Smooth muscle cell (in vitro differentiated cells): ENCODE measurements at regions not wholly inside any gene's neighbourhood (a gene's known extent, or its start where the extent isn't known, plus 50 kb on each side); places are given as distances from the start of the nearest gene placed in this dataset.

Experiments used
- DNase-seq: peaks from one replicate; lab custom pipeline; 2025; ENCODE audit not compliant: unreplicated experiment; lab: John Stamatoyannopoulos, UW
- H2AFZ ChIP-seq: fragments of 200-600 bp; sonication (generic); 2 replicates; pipeline ENCODE4 v1.6.0; 2016; ENCODE audit warnings: antibody characterized with exemption, low read depth, mild to moderate bottlenecking
- H3F3A ChIP-seq: fragments of 200-600 bp; sonication (generic); 2 replicates; pipeline ENCODE4 v1.6.0; 2017; ENCODE audit warnings: antibody characterized with exemption, low read depth
- H3K27ac ChIP-seq: fragments of 200-600 bp; sonication (generic); 2 replicates; pipeline ENCODE4 v1.5.1; 2016; ENCODE audit warnings: low read depth, mild to moderate bottlenecking
- H3K27me3 ChIP-seq: fragments of 200-600 bp; sonication (generic); 2 replicates; pipeline ENCODE4 v1.6.1; 2016; ENCODE audit warnings: low read depth, mild to moderate bottlenecking
- H3K36me3 ChIP-seq: fragments of 200-600 bp; sonication (generic); 2 replicates; pipeline ENCODE4 v1.5.1; 2016; ENCODE audit warnings: low read depth
- H3K4me1 ChIP-seq: fragments of 200-600 bp; sonication (generic); 2 replicates; pipeline ENCODE4 v1.5.1; 2016; ENCODE audit warnings: low read depth
- H3K4me2 ChIP-seq: fragments of 200-600 bp; sonication (generic); 2 replicates; pipeline ENCODE4 v1.6.0; 2016; ENCODE audit warnings: mild to moderate bottlenecking
- H3K4me3 ChIP-seq: fragments of 200-600 bp; sonication (generic); 2 replicates; pipeline ENCODE4 v1.5.1; 2016; ENCODE audit warnings: mild to moderate bottlenecking
- H3K79me2 ChIP-seq: fragments of 200-600 bp; sonication (generic); 2 replicates; pipeline ENCODE4 v1.6.0; 2016; ENCODE audit warnings: low read depth, mild to moderate bottlenecking
- H3K9ac ChIP-seq: fragments of 200-600 bp; sonication (generic); 2 replicates; pipeline ENCODE4 v1.6.0; 2016; ENCODE audit warnings: low read depth
- H3K9me3 ChIP-seq: fragments of 200-600 bp; sonication (generic); replicated peaks from 2 replicates; pipeline ENCODE4 v1.5.1; 2016; ENCODE audit warnings: low read depth
- H4K20me1 ChIP-seq: fragments of 200-600 bp; sonication (generic); 2 replicates; pipeline ENCODE4 v1.6.0; 2016; ENCODE audit warnings: low read depth
- WGBS: methylation state at CpG from one replicate; pipeline ENCODE4 v1.1.7; 2016; ENCODE audit warnings: low lambda C conversion rate; 5-methylcytosine and 5-hydroxymethylcytosine counted together
- TF ChIP-seq, protein P1 (sequence below): fragments of 200-600 bp; sonication (generic); IDR thresholded peaks from 2 replicates; pipeline ENCODE4 v1.5.1; 2017; ENCODE audit warnings: borderline replicate concordance, mild to moderate bottlenecking, antibody characterized with exemption; ENCODE audit not compliant: insufficient read depth, poor library complexity, severe bottlenecking

DNA sequence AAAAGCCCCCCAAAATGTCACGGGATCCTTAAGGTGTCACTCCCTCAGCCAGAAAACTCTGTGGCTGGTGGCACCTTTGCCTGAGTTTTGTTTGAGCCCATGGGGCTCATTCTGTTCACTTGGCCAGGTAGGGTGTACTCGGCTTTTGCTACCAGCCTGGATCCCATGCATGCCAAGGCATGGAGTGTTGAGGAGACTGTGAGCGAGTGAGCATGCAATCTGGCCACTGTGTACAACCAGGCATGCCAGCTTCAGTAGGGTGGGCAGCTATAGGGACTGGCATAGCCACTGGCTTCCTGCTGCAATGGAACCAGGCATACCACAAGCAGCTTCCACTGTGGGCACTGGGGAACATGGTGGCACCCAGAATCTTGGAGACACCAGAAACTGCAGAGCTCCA, 436.0 kb upstream of the GRM3 start:
- no peaks in the 10 kb centered on the region for H3K27me3 ChIP-seq
- H3K4me2 ChIP-seq: no peak overlapping the region
- H3K9ac ChIP-seq: no peak overlapping the region
- H3K4me3 ChIP-seq: no peak overlapping the region
- no peak overlapping the region for H3K27ac ChIP-seq
- H3K4me1 ChIP-seq: no peaks in the 10 kb centered on the region
- H3K36me3 ChIP-seq: no peaks in the 10 kb centered on the region
- no peak overlapping the region for H2AFZ ChIP-seq
- H3K9me3 ChIP-seq: no peaks in the 10 kb centered on the region
- WGBS: 95% methylated on average over 3 of the region's 3 CpGs
- no peaks in the 10 kb centered on the region for H3K79me2 ChIP-seq
- H3F3A ChIP-seq: no peaks in the 10 kb centered on the region
- DNase-seq: no peak
- TF ChIP-seq, protein P1, sequence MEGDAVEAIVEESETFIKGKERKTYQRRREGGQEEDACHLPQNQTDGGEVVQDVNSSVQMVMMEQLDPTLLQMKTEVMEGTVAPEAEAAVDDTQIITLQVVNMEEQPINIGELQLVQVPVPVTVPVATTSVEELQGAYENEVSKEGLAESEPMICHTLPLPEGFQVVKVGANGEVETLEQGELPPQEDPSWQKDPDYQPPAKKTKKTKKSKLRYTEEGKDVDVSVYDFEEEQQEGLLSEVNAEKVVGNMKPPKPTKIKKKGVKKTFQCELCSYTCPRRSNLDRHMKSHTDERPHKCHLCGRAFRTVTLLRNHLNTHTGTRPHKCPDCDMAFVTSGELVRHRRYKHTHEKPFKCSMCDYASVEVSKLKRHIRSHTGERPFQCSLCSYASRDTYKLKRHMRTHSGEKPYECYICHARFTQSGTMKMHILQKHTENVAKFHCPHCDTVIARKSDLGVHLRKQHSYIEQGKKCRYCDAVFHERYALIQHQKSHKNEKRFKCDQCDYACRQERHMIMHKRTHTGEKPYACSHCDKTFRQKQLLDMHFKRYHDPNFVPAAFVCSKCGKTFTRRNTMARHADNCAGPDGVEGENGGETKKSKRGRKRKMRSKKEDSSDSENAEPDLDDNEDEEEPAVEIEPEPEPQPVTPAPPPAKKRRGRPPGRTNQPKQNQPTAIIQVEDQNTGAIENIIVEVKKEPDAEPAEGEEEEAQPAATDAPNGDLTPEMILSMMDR: no peak
- no peaks in the 10 kb centered on the region for H4K20me1 ChIP-seq

DNA sequence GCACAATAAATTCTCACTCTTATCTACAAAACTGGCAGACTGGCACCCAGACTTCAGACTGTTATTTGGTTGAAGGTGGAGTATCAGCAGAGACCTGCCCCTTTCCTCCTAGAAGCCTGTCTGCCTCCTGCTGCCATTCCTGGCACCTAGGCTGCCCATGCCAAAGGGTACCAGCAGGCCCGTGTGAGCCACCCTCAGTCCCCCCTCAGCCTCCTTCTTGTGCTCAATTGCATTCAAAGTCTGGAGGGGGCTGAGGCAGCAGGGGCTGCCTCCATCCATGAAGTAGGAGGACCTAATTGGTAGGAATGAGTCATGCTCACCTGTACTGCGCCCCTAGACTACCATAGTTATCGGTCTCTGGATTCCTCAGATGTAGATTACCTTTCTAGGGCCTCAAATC, 440.9 kb upstream of the GRM3 start:
- Histone ChIP-seq H3K4me2 (no peak overlapping the region), H3K4me3 (no peak overlapping the region), H3K9ac (no peak overlapping the region), H3K4me1 (no peaks in the 10 kb centered on the region), H3K27me3 (no peaks in the 10 kb centered on the region), H3K9me3 (no peaks in the 10 kb centered on the region), H3K36me3 (no peaks in the 10 kb centered on the region), H4K20me1 (no peaks in the 10 kb centered on the region), H3F3A (no peaks in the 10 kb centered on the region), H3K79me2 (no peaks in the 10 kb centered on the region), H2AFZ (no peak overlapping the region), H3K27ac (no peak overlapping the region)
- no peak for DNase-seq
- WGBS: 73% methylated on average over 3 of the region's 3 CpGs
- TF ChIP-seq, protein P1: no peak

DNA sequence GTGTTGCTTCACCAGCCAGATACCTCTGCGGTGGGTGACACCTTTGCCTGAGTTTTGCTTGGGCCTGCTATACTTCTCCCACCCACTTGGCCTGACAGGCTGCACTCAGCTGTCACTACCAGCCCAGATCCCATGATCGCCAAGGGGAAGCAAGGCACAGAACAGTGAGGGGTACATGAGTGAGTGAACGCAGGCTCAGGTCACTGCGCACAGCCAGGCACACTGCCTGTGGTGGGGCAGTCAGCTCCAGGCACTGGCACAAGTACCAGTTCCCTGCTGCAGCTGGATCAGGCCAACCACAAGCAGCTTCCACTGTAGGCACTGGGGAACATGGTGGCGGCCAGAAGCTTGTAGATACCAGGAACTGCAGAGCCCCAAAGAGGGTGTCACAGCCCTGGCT, 441.9 kb upstream of the GRM3 start:
- H4K20me1 ChIP-seq: no peaks in the 10 kb centered on the region
- H3K4me3 ChIP-seq: no peak overlapping the region
- no peak overlapping the region for H2AFZ ChIP-seq
- H3K4me1 ChIP-seq: no peaks in the 10 kb centered on the region
- TF ChIP-seq, protein P1: no peak
- DNase-seq: no peak
- H3F3A ChIP-seq: no peaks in the 10 kb centered on the region
- H3K4me2 ChIP-seq: no peak overlapping the region
- H3K9ac ChIP-seq: no peak overlapping the region
- no peaks in the 10 kb centered on the region for H3K9me3 ChIP-seq
- no peaks in the 10 kb centered on the region for H3K36me3 ChIP-seq
- no peak overlapping the region for H3K27ac ChIP-seq
- WGBS: 91% methylated on average over 5 of the region's 5 CpGs
- no peaks in the 10 kb centered on the region for H3K79me2 ChIP-seq
- H3K27me3 ChIP-seq: no peaks in the 10 kb centered on the region

DNA sequence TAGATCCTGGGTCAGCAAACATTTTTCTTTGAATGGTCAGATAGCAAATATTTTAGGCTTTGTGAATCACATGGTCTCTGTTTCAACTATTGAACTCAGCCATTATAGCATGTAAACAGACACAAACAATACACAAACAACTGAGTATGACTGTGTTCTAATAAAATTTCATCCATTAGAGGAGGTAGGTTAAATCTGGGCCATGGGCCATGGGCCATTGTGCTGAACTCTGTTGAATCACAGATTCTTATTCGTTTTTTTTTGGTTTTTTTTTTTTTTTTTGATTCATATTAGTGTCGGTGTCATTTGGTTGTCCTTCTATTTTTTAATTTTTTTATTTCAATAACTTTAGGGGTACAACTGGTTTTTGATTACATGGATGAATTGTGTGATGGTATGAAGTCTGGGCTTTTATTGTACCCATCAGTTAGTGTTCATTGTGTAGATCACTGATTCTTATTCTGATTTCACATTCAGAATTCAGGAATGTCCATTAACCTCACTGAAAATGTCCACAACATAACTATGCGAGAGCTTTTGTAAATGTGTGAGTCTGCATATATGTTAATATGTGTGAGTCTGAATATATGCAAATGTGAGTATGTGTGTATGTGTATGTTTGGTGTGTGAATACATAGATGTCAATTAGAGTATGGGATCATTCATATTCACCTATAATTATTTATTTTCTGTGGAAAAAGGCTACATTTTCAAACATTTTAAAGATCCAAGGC, 443.7 kb upstream of the GRM3 start:
- DNase-seq: no peak
- no peaks in the 10 kb centered on the region for H3K4me1 ChIP-seq
- H3K9ac ChIP-seq: no peak overlapping the region
- H2AFZ ChIP-seq: no peak overlapping the region
- no peak overlapping the region for H3K4me2 ChIP-seq
- no peak overlapping the region for H3K27ac ChIP-seq
- no peak overlapping the region for H3K4me3 ChIP-seq
- H3F3A ChIP-seq: no peaks in the 10 kb centered on the region
- no peaks in the 10 kb centered on the region for H3K27me3 ChIP-seq
- no peaks in the 10 kb centered on the region for H4K20me1 ChIP-seq
- H3K36me3 ChIP-seq: no peaks in the 10 kb centered on the region
- H3K79me2 ChIP-seq: no peaks in the 10 kb centered on the region
- 72% methylated on average over 3 of the region's 3 CpGs for WGBS
- TF ChIP-seq, protein P1: no peak
- H3K9me3 ChIP-seq: no peaks in the 10 kb centered on the region
